GM12878 (cell line): ENCODE measurements at regions not wholly inside any gene's neighbourhood (a gene's known extent, or its start where the extent isn't known, plus 50 kb on each side); places are given as distances from the start of the nearest gene placed in this dataset.

ENCODE experiments used
- ATAC-seq: fragments of 200-7000 bp; cut with Tn5 transposase; 3 replicates; pipeline ENCODE4 v1.9.1; 2020; ENCODE audit warnings: mild to moderate bottlenecking, moderate library complexity
- BruUV-seq: library from RNA; stranded (reverse); fragments of 400-500 nt; replicated peaks from 2 replicates; lab custom pipeline; 2021; lab: Mats Ljungman, UMichigan
- CTCF ChIA-PET: fragments of 300-600 bp; sonication (Branson Sonifier 250); formaldehyde crosslinking; extraction: SDS; loops from one replicate; lab custom pipeline; 2021; ENCODE audit warnings: inconsistent platforms; lab: Yijun Ruan, JAX
- POLR2A ChIA-PET: fragments of 350-600 bp; formaldehyde crosslinking; extraction: SDS; loops from one replicate; lab custom pipeline; 2021; ENCODE audit warnings: inconsistent platforms; lab: Charles Lee
- RAD21 ChIA-PET: fragments of 300-600 bp; sonication (Branson Sonifier 250); formaldehyde crosslinking; loops from one replicate; lab custom pipeline; 2023; ENCODE audit warnings: antibody characterized with exemption; ENCODE audit not compliant: unreplicated experiment; lab: Charles Lee
- SMC1A ChIA-PET: fragments of 300-600 bp; sonication (Branson Sonifier 250); formaldehyde crosslinking; loops from one replicate; lab custom pipeline; 2023; ENCODE audit not compliant: unreplicated experiment, uncharacterized antibody; lab: Charles Lee
- DNase-seq: peaks from one replicate; pipeline ENCODE4 v3.0.0-alpha.2; 2011; ENCODE audit warnings: low read depth, low spot score
- FAIRE-seq: peaks from 3 replicates; lab custom pipeline; 2011; peaks lifted over from hg19 to GRCh38; lab: Jason Lieb, UNC
- H2AFZ ChIP-seq: 2 replicates; pipeline ENCODE4 v1.6.0; 2011; ENCODE audit warnings: low read depth, low read length, control low read depth; ENCODE audit not compliant: control insufficient read depth
- H3K27ac ChIP-seq: 2 replicates; pipeline ENCODE4 v1.5.1; 2011; ENCODE audit warnings: control low read depth; ENCODE audit not compliant: control insufficient read depth, insufficient read depth
- H3K27me3 ChIP-seq, 2 experiments: replicated peaks in 1 of 2; 2 replicates each; pipeline versions ENCODE4 v1.6.0 to v1.6.1; 2011; ENCODE audit warnings: low read length in 1 of 2; ENCODE audit not compliant: control insufficient read depth in 2 of 2, insufficient read depth in 2 of 2
- H3K36me3 ChIP-seq, 2 experiments: 2 replicates each; pipeline ENCODE4 v1.5.1; 2011; ENCODE audit warnings: low read length in 1 of 2; ENCODE audit not compliant: control insufficient read depth in 2 of 2, insufficient read depth in 2 of 2
- H3K4me1 ChIP-seq: 2 replicates; pipeline ENCODE4 v1.6.1; 2011; ENCODE audit warnings: mild to moderate bottlenecking, low read length, moderate library complexity, mixed read lengths; ENCODE audit not compliant: control insufficient read depth, insufficient read depth
- H3K4me2 ChIP-seq: 2 replicates; pipeline ENCODE4 v1.6.0; 2011; ENCODE audit warnings: control low read depth; ENCODE audit not compliant: control insufficient read depth, insufficient read depth
- H3K4me3 ChIP-seq: fragments of 200-600 bp; sonication (generic); 2 replicates; pipeline ENCODE4 v1.5.1; 2016
- H3K79me2 ChIP-seq: 2 replicates; pipeline ENCODE4 v1.6.0; 2011; ENCODE audit warnings: low read length; ENCODE audit not compliant: control insufficient read depth, insufficient read depth
- H3K9ac ChIP-seq: 2 replicates; pipeline ENCODE4 v1.8.0; 2011; ENCODE audit warnings: low read length, control low read depth, mixed read lengths; ENCODE audit not compliant: control insufficient read depth, insufficient read depth
- H3K9me3 ChIP-seq: replicated peaks from 3 replicates; pipeline ENCODE4 v1.5.1; 2011; ENCODE audit warnings: mild to moderate bottlenecking, low read length; ENCODE audit not compliant: control insufficient read depth, insufficient read depth
- H4K20me1 ChIP-seq: 2 replicates; pipeline ENCODE4 v1.6.0; 2011; ENCODE audit not compliant: control insufficient read depth, insufficient read depth
- ATF7 ChIP-seq: fragments of 450-650 bp; IDR thresholded peaks from 2 replicates; pipeline ENCODE4 v1.6.1; 2016; ENCODE audit warnings: low read depth, mild to moderate bottlenecking
- BHLHE40 ChIP-seq, 2 experiments: fragments of 450-650 bp in 1 of 2; IDR thresholded peaks; 2 replicates each; pipeline ENCODE4 v1.6.1; 2011 to 2017; ENCODE audit warnings: low read depth in 2 of 2, borderline replicate concordance in 1 of 2, improper control_type of control experiment in 1 of 2, low read length in 1 of 2, mild to moderate bottlenecking in 1 of 2
- NR2C1 ChIP-seq: fragments of 450-650 bp; IDR thresholded peaks from 2 replicates; pipeline ENCODE4 v1.6.1; 2017; ENCODE audit warnings: antibody characterized with exemption, mild to moderate bottlenecking, moderate library complexity
- RB1 ChIP-seq: fragments of 450-650 bp; formaldehyde crosslinking; IDR thresholded peaks from 2 replicates; pipeline ENCODE4 v1.6.1; 2017; ENCODE audit warnings: mild to moderate bottlenecking, borderline replicate concordance
- SMAD1 ChIP-seq: fragments of 450-650 bp; IDR thresholded peaks from 2 replicates; pipeline ENCODE4 v1.6.1; 2018; ENCODE audit warnings: mild to moderate bottlenecking, low read depth; ENCODE audit not compliant: partially characterized antibody
- SMARCA5 ChIP-seq: fragments of 450-650 bp; IDR thresholded peaks from 2 replicates; pipeline ENCODE4 v1.6.1; 2017; ENCODE audit warnings: mild to moderate bottlenecking
- SMC3 ChIP-seq: IDR thresholded peaks from 2 replicates; pipeline ENCODE4 v1.6.1; 2011; ENCODE audit warnings: low read length, improper control_type of control experiment, borderline replicate concordance
- WGBS: methylation state at CpG from one replicate; pipeline ENCODE4 v1.1.6; 2016; ENCODE audit warnings: low lambda C conversion rate; ENCODE audit not compliant: insufficient replicate concordance, insufficient coverage; ENCODE audit errors: missing lambda C conversion rate; 5-methylcytosine and 5-hydroxymethylcytosine counted together
- in situ Hi-C: fragments of 300-500 bp; cut with MboI; formaldehyde crosslinking; loops from 9 replicates; pipeline ENCODE4 v1.14.3; 2018; ENCODE audit warnings: mixed read lengths
- intact Hi-C: fragments of 100-400 bp; cut with micrococcal nuclease; formaldehyde crosslinking; loops from one replicate; pipeline ENCODE4 v1.14.2; 2022; ENCODE audit not compliant: unreplicated experiment
- TF ChIP-seq, protein P1 (sequence below): fragments of 450-650 bp; IDR thresholded peaks from 2 replicates; pipeline ENCODE4 v1.6.1; 2017; ENCODE audit warnings: mild to moderate bottlenecking, moderate library complexity

DNA sequence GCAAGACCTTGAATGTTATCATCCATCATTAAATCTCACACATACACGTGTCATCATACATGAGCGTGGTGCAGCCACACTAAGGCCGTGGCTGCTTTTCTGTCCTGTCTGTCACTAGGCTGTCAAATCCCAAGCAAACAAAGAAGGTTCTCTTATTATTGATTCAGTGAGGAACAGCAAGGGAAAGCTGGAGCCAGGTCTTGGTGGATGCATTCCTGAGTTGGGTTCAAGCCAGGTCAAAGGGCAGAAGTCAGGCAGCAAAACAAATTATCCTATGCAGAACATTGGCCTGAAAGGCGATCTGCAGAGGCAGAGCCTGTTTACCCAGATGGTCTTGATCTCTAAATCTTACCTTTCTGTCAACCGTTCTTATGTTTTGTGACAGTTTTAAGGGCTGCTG is 252.3 kb downstream of the NEDD1 start:
- TF ChIP-seq SMAD1, result no peak
- TF ChIP-seq, protein P1, sequence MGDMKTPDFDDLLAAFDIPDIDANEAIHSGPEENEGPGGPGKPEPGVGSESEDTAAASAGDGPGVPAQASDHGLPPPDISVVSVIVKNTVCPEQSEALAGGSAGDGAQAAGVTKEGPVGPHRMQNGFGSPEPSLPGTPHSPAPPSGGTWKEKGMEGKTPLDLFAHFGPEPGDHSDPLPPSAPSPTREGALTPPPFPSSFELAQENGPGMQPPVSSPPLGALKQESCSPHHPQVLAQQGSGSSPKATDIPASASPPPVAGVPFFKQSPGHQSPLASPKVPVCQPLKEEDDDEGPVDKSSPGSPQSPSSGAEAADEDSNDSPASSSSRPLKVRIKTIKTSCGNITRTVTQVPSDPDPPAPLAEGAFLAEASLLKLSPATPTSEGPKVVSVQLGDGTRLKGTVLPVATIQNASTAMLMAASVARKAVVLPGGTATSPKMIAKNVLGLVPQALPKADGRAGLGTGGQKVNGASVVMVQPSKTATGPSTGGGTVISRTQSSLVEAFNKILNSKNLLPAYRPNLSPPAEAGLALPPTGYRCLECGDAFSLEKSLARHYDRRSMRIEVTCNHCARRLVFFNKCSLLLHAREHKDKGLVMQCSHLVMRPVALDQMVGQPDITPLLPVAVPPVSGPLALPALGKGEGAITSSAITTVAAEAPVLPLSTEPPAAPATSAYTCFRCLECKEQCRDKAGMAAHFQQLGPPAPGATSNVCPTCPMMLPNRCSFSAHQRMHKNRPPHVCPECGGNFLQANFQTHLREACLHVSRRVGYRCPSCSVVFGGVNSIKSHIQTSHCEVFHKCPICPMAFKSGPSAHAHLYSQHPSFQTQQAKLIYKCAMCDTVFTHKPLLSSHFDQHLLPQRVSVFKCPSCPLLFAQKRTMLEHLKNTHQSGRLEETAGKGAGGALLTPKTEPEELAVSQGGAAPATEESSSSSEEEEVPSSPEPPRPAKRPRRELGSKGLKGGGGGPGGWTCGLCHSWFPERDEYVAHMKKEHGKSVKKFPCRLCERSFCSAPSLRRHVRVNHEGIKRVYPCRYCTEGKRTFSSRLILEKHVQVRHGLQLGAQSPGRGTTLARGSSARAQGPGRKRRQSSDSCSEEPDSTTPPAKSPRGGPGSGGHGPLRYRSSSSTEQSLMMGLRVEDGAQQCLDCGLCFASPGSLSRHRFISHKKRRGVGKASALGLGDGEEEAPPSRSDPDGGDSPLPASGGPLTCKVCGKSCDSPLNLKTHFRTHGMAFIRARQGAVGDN, result no peak
- TF ChIP-seq SMC3, result no peak
- TF ChIP-seq SMARCA5, result no peak
- TF ChIP-seq BHLHE40 (IDR thresholded peaks at IDR 0.05; ENCODE audit: borderline replicate concordance in 1 of 2, low read depth in 2 of 2, low read length in 1 of 2), result no peak
- TF ChIP-seq ATF7, result no peak
- no peak for TF ChIP-seq NR2C1
- no peak for TF ChIP-seq RB1
- Histone ChIP-seq H2AFZ (no peak overlapping the region), H3K4me2 (no peak overlapping the region), H3K9me3 (no peaks in the 10 kb centered on the region), H3K79me2 (no peaks in the 10 kb centered on the region), H3K27ac (no peak overlapping the region), H4K20me1 (no peaks in the 10 kb centered on the region), H3K36me3 (no peaks in the 10 kb centered on the region), H3K9ac (no peak overlapping the region), H3K4me1 (no peaks in the 10 kb centered on the region), H3K4me3 (no peak overlapping the region), H3K27me3 (no peaks in the 10 kb centered on the region)
- SMC1A ChIA-PET, result no interaction called here
- BruUV-seq, result no TSS peak
- CTCF ChIA-PET, result interaction anchor here (0.8 kb wide), 1 partner anchor 10 kb away, joined by 4 read pairs; no protein-coding TSS in a partner anchor
- intact Hi-C loops (no loop called here), in situ Hi-C loops (no loop called here)
- 54% methylated on average over 5 of the region's 5 CpGs for WGBS
- RAD21 ChIA-PET, result no interaction called here
- POLR2A ChIA-PET, result no interaction called here
- ATAC-seq (no peak), FAIRE-seq (no peak), DNase-seq (no peak)
